ENCODE measurements at regions not wholly inside any gene's neighbourhood (a gene's known extent, or its start where the extent isn't known, plus 50 kb on each side); places are given as distances from the start of the nearest gene placed in this dataset.

- no peak overlapping the region for H3K4me2 ChIP-seq
- H3K36me3 ChIP-seq = no peaks in the 10 kb centered on the region
- no peaks in the 10 kb centered on the region for H3K9me3 ChIP-seq
- H3K9ac ChIP-seq = no peak overlapping the region
- H3K27ac ChIP-seq = no peak overlapping the region
- H3K27me3 ChIP-seq = no peaks in the 10 kb centered on the region
- no peaks in the 10 kb centered on the region for H4K20me1 ChIP-seq
- no peak for TF ChIP-seq Cebpa-rat (IDR thresholded peaks at IDR 0.05)
- no peak overlapping the region for H3K4me3 ChIP-seq
- 0 out of 2 replicates have a peak, but pooled peaks cover 10% of the 10 kb centered on the region for H3K4me1 ChIP-seq
These were observed 238.7 kb downstream of the LIG4 start for GRCh38 chr13:107976628-107977027.

- no peaks in the 10 kb centered on the region for H3K36me3 ChIP-seq
- no peak overlapping the region for H3K27ac ChIP-seq
- no peaks in the 10 kb centered on the region for H4K20me1 ChIP-seq
- H3K4me1 ChIP-seq = 0 out of 2 replicates have a peak, but pooled peaks cover 7% of the 10 kb centered on the region
- TF ChIP-seq Cebpa-rat (IDR thresholded peaks at IDR 0.05) = no peak
- no peak overlapping the region for H3K4me3 ChIP-seq
- H3K9me3 ChIP-seq = no peaks in the 10 kb centered on the region
- no peak overlapping the region for H3K4me2 ChIP-seq
- H3K27me3 ChIP-seq = no peaks in the 10 kb centered on the region
- no peak overlapping the region for H3K9ac ChIP-seq
These were observed 240.9 kb downstream of the LIG4 start for GRCh38 chr13:107974409-107974808.

GRCh38 chr13:107969546-107969945 lies 245.8 kb downstream of the LIG4 start:
- Histone ChIP-seq H4K20me1 (no peaks in the 10 kb centered on the region), H3K27ac (no peak overlapping the region), H3K9ac (no peak overlapping the region), H3K27me3 (no peaks in the 10 kb centered on the region), H3K4me1 (no peaks in the 10 kb centered on the region), H3K4me3 (no peak overlapping the region), H3K9me3 (no peaks in the 10 kb centered on the region), H3K36me3 (no peaks in the 10 kb centered on the region), H3K4me2 (no peak overlapping the region)
- TF ChIP-seq Cebpa-rat (IDR thresholded peaks at IDR 0.05) = no peak

- Histone ChIP-seq H3K9me3 (no peaks in the 10 kb centered on the region), H3K4me3 (no peak overlapping the region), H3K36me3 (no peaks in the 10 kb centered on the region), H3K27me3 (no peaks in the 10 kb centered on the region), H3K4me1 (no peaks in the 10 kb centered on the region), H3K27ac (no peak overlapping the region), H3K9ac (no peak overlapping the region), H3K4me2 (no peak overlapping the region), H4K20me1 (no peaks in the 10 kb centered on the region)
- TF ChIP-seq Cebpa-rat (IDR thresholded peaks at IDR 0.05) = no peak
These were observed 246.9 kb downstream of the LIG4 start for GRCh38 chr13:107968470-107968869.

GRCh38 chr13:107964395-107964794 lies 250.9 kb downstream of the LIG4 start:
- no peak for TF ChIP-seq Cebpa-rat (IDR thresholded peaks at IDR 0.05)
- H3K9me3 ChIP-seq = no peaks in the 10 kb centered on the region
- no peak overlapping the region for H3K9ac ChIP-seq
- H3K4me1 ChIP-seq = no peaks in the 10 kb centered on the region
- no peak overlapping the region for H3K27ac ChIP-seq
- no peaks in the 10 kb centered on the region for H4K20me1 ChIP-seq
- no peak overlapping the region for H3K4me2 ChIP-seq
- no peaks in the 10 kb centered on the region for H3K36me3 ChIP-seq
- H3K27me3 ChIP-seq = no peaks in the 10 kb centered on the region
- H3K4me3 ChIP-seq = no peak overlapping the region

GRCh38 chr13:107961849-107962608 lies 253.3 kb downstream of the LIG4 start:
- H3K4me1 ChIP-seq = no peaks in the 10 kb centered on the region
- no peak overlapping the region for H3K4me2 ChIP-seq
- H3K36me3 ChIP-seq = no peaks in the 10 kb centered on the region
- no peak overlapping the region for H3K27ac ChIP-seq
- H3K27me3 ChIP-seq = no peaks in the 10 kb centered on the region
- H3K4me3 ChIP-seq = no peak overlapping the region
- H3K9ac ChIP-seq = no peak overlapping the region
- TF ChIP-seq Cebpa-rat (IDR thresholded peaks at IDR 0.05) = no peak
- no peaks in the 10 kb centered on the region for H4K20me1 ChIP-seq
- H3K9me3 ChIP-seq = no peaks in the 10 kb centered on the region

GRCh38 chr13:107960301-107960700 lies 255.0 kb downstream of the LIG4 start:
- H3K27me3 ChIP-seq = no peaks in the 10 kb centered on the region
- no peak overlapping the region for H3K27ac ChIP-seq
- no peaks in the 10 kb centered on the region for H3K9me3 ChIP-seq
- H3K4me2 ChIP-seq = no peak overlapping the region
- H3K9ac ChIP-seq = no peak overlapping the region
- H3K4me3 ChIP-seq = no peak overlapping the region
- TF ChIP-seq Cebpa-rat (IDR thresholded peaks at IDR 0.05) = no peak
- H3K4me1 ChIP-seq = no peaks in the 10 kb centered on the region
- H4K20me1 ChIP-seq = no peaks in the 10 kb centered on the region
- no peaks in the 10 kb centered on the region for H3K36me3 ChIP-seq

GRCh38 chr13:107956889-107957288 lies 258.4 kb downstream of the LIG4 start:
- Histone ChIP-seq H3K9me3 (no peaks in the 10 kb centered on the region), H3K4me2 (no peak overlapping the region), H3K4me3 (no peak overlapping the region), H3K36me3 (no peaks in the 10 kb centered on the region), H4K20me1 (no peaks in the 10 kb centered on the region), H3K4me1 (no peaks in the 10 kb centered on the region), H3K27ac (no peak overlapping the region), H3K9ac (no peak overlapping the region), H3K27me3 (no peaks in the 10 kb centered on the region)
- no peak for TF ChIP-seq Cebpa-rat (IDR thresholded peaks at IDR 0.05)

GRCh38 chr13:107942030-107942617 lies 273.2 kb downstream of the LIG4 start:
- Histone ChIP-seq H3K27me3 (no peaks in the 10 kb centered on the region), H3K4me3 (no peak overlapping the region), H4K20me1 (no peaks in the 10 kb centered on the region), H3K27ac (no peak overlapping the region), H3K36me3 (no peaks in the 10 kb centered on the region), H3K9me3 (peaks cover 15% of the 10 kb centered on the region; the same call in 1 of the 2 replicates), H3K9ac (no peak overlapping the region), H3K4me1 (no peaks in the 10 kb centered on the region), H3K4me2 (no peak overlapping the region)
- no peak for TF ChIP-seq Cebpa-rat (IDR thresholded peaks at IDR 0.05)

- H3K4me2 ChIP-seq = no peak overlapping the region
- no peak overlapping the region for H3K9ac ChIP-seq
- peaks cover 15% of the 10 kb centered on the region; the same call in 1 of the 2 replicates for H3K9me3 ChIP-seq
- H3K27ac ChIP-seq = no peak overlapping the region
- no peaks in the 10 kb centered on the region for H3K4me1 ChIP-seq
- no peaks in the 10 kb centered on the region for H4K20me1 ChIP-seq
- H3K36me3 ChIP-seq = no peaks in the 10 kb centered on the region
- no peaks in the 10 kb centered on the region for H3K27me3 ChIP-seq
- H3K4me3 ChIP-seq = no peak overlapping the region
- no peak for TF ChIP-seq Cebpa-rat (IDR thresholded peaks at IDR 0.05)
These were observed 273.8 kb downstream of the LIG4 start for GRCh38 chr13:107941345-107942029.
